ENCODE measurements at regions not wholly inside any gene's neighbourhood (a gene's known extent, or its start where the extent isn't known, plus 50 kb on each side); places are given as distances from the start of the nearest gene placed in this dataset.
"Not testable (repeated sequence)": the region's sequence is repeated elsewhere in the genome, so short reads cannot be mapped to it uniquely, and the experiment has no call there.

DNA sequence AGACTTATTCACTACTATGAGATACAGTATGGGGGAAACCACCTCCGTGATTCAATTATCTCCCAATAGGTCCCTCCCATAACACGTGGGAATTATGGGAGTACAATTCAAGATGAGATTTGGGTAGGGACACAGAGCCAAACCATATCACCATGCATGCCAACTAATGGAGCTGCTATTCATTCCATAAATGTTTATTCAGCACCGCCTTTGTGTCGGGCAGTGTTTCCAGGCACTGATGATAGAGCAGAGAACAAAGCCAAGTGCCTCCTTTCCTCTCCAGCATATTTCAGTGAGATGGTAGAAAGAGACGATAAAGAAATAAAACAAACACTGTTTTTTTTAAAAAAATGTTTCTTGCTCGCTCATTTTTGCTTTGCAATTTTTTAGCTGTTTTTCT lies 295.9 kb upstream of the FOXK1 start:
- no peak overlapping the region for H3K4me2 ChIP-seq (ENCODE audit: low read length)
- no peak overlapping the region for H2AFZ ChIP-seq
- no peaks in the 10 kb centered on the region for H3K36me3 ChIP-seq (ENCODE audit: control insufficient read depth, insufficient read depth, low read length)
- H3K9me3 ChIP-seq (ENCODE audit: control insufficient read depth, low read length), result no peaks in the 10 kb centered on the region
- H3K4me1 ChIP-seq, result no peaks in the 10 kb centered on the region
- H3K9ac ChIP-seq, result no peak overlapping the region
- H3K79me2 ChIP-seq, result no peaks in the 10 kb centered on the region
- no peak overlapping the region for H3K4me3 ChIP-seq (ENCODE audit: low read depth, low read length)
- no peaks in the 10 kb centered on the region for H3K27me3 ChIP-seq (ENCODE audit: control insufficient read depth, insufficient read depth, low read length)
- no peak for TF ChIP-seq CTCF (IDR thresholded peaks at IDR 0.05)
- H3K27ac ChIP-seq, result no peak overlapping the region

- not testable (repeated sequence) for H3K4me1 ChIP-seq; H3K4me3 ChIP-seq (ENCODE audit: low read depth, low read length); H3K27me3 ChIP-seq (ENCODE audit: control insufficient read depth, insufficient read depth, low read length); H3K36me3 ChIP-seq (ENCODE audit: control insufficient read depth, insufficient read depth, low read length); H3K27ac ChIP-seq; H2AFZ ChIP-seq; H3K9ac ChIP-seq; H3K79me2 ChIP-seq; H3K9me3 ChIP-seq (ENCODE audit: control insufficient read depth, low read length); H3K4me2 ChIP-seq (ENCODE audit: low read length)
Measured at GRCh38 chr7:4391103-4391502, 291.0 kb upstream of the FOXK1 start.

DNA sequence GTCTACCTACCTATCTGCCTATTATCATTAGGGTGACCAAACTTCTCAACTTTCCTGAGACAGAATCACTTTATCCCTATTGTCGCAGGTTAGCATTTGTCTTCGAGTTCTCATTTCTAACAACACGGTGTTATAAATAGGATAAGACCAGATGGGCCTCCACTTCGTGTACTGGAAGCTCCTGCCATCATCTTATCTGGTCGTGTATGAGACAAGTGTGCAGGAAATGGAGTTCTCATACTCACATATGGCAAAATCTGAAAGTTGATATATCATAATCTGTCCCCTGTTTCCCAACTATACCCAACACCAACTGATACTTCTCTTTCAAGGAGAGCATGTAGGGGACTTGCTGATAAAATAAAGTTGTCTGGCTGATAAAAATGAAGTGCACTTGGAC lies 287.4 kb upstream of the FOXK1 start:
- Histone ChIP-seq H3K79me2 (no peaks in the 10 kb centered on the region), H3K36me3 (ENCODE audit: control insufficient read depth, insufficient read depth, low read length) (no peaks in the 10 kb centered on the region), H3K4me3 (ENCODE audit: low read depth, low read length) (no peak overlapping the region), H3K4me1 (no peaks in the 10 kb centered on the region), H3K4me2 (ENCODE audit: low read length) (no peak overlapping the region), H3K27me3 (ENCODE audit: control insufficient read depth, insufficient read depth, low read length) (no peaks in the 10 kb centered on the region), H3K9ac (no peak overlapping the region), H3K27ac (no peak overlapping the region), H2AFZ (no peak overlapping the region), H3K9me3 (ENCODE audit: control insufficient read depth, low read length) (no peaks in the 10 kb centered on the region)
- no peak for TF ChIP-seq CTCF (IDR thresholded peaks at IDR 0.05)

DNA sequence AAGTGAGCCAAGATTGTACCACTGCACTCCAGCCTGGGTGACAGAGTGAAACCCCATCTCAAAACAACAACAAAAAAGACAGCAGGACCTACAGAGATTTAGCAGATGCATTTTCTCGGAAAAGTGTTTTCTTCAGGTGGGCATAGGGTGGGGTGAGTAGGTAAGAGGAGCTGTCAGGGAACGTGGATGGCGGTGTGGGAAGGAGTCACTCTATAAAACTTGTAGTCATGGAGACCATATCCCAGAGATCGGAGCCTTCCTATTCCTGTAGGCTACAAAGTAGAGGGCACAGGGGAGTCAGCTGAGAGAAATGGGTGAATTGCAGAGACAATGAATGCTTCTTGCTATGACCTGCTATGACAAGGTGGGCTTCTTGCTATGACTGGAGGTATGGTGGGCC lies 283.0 kb upstream of the FOXK1 start:
- Histone ChIP-seq H3K4me3 (ENCODE audit: low read depth, low read length) (no peak overlapping the region), H3K79me2 (no peaks in the 10 kb centered on the region), H3K9ac (no peak overlapping the region), H2AFZ (no peak overlapping the region), H3K9me3 (ENCODE audit: control insufficient read depth, low read length) (no peaks in the 10 kb centered on the region), H3K4me1 (no peaks in the 10 kb centered on the region), H3K4me2 (ENCODE audit: low read length) (no peak overlapping the region), H3K36me3 (ENCODE audit: control insufficient read depth, insufficient read depth, low read length) (no peaks in the 10 kb centered on the region), H3K27me3 (ENCODE audit: control insufficient read depth, insufficient read depth, low read length) (no peaks in the 10 kb centered on the region), H3K27ac (no peak overlapping the region)
- no peak for TF ChIP-seq CTCF (IDR thresholded peaks at IDR 0.05)

DNA sequence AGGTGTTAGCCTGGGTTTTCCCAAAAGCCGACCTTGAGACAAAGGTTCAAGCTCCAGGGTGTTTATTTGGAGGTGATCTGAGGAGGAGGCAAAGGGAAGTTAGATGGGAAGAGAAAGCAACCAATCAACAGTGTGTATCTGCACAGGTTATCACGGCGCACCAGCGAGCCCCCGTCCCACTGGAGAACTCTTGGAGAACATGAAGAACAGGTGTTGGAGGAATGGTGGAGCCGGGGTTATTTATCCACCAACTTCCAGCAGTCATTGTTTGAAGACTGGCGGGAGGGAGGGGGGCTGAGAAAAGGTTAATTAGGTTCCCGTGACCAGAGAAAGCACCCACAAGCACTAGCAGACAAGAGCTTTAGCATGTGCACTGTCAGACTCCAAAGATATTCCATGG lies 282.5 kb upstream of the FOXK1 start:
- Histone ChIP-seq H3K9ac (no peak overlapping the region), H3K9me3 (ENCODE audit: control insufficient read depth, low read length) (no peaks in the 10 kb centered on the region), H3K4me1 (no peaks in the 10 kb centered on the region), H2AFZ (no peak overlapping the region), H3K4me2 (ENCODE audit: low read length) (no peak overlapping the region), H3K79me2 (no peaks in the 10 kb centered on the region), H3K27me3 (ENCODE audit: control insufficient read depth, insufficient read depth, low read length) (no peaks in the 10 kb centered on the region), H3K4me3 (ENCODE audit: low read depth, low read length) (no peak overlapping the region), H3K36me3 (ENCODE audit: control insufficient read depth, insufficient read depth, low read length) (no peaks in the 10 kb centered on the region), H3K27ac (no peak overlapping the region)
- TF ChIP-seq CTCF (IDR thresholded peaks at IDR 0.05), result no peak
